ENCODE measurements at regions not wholly inside any gene's neighbourhood (a gene's known extent, or its start where the extent isn't known, plus 50 kb on each side); places are given as distances from the start of the nearest gene placed in this dataset.
A peak's percentile ranks its signal among the peaks of the same experiment; 100 is the strongest.

DNA sequence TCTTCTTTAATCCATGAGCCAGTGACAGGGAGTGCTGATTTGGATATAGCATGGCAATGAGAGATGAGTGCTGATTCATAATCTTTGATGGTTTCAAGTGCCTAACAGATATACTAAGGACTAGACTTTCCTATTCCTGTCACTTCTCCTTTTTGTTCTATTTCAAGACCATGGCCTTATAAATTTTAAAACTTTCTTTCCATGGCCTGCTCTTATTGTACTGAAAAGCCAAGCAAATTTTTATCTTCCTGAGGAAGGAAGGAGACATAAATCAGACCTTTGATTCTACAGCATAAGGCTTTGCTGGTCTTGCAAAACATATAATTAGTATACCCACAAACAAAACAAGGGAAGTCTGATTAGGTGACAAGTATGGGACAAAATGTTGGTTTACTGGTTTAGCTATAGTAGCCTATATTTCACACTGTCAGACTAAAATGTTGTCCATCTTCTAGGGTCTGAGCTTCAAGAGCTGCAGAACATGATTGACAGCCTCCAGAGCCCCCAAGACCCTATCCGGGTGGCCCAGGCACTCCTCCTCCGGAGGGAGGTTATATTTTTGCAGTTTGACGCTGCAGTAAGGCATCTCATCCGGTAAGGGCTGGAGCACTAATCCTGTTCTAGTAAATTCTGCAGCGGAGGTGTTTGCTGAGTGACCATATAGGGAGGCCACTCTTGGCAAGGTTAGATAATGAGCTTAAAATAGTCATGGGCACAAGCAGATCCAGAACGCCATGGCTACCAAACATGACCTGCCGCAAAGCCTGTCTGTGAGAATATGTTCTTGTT is 82.3 kb downstream of the CD164 start:
- WGBS, 2 donors, result 29 to 56% methylated on average over 7 of the region's 7 CpGs
- ATAC-seq (ENCODE audit: insufficient read depth, low FRiP score) (no peak), DNase-seq (peak in 2 of 3 donors; percentile 31 to 49)
- no peaks in the 10 kb centered on the region for H3K9me3 ChIP-seq (ENCODE audit: control insufficient read depth in 4 of 4, insufficient read depth in 3 of 4, low read length in 3 of 4)
- H3K27ac ChIP-seq (ENCODE audit: low read depth in 1 of 2, low read length in 1 of 2), result peak overlapping the region in 1 of 2 donors; percentile 91
- H3K36me3 ChIP-seq (ENCODE audit: control insufficient read depth in 4 of 4, insufficient read depth in 4 of 4, low read length in 4 of 4), result no peaks in the 10 kb centered on the region
- no peak overlapping the region for H3K9ac ChIP-seq (ENCODE audit: insufficient read depth in 1 of 2, low read length in 2 of 2)
- H3K4me3 ChIP-seq, result no peak overlapping the region
- H3K27me3 ChIP-seq (ENCODE audit: control insufficient read depth in 3 of 3, insufficient read depth in 3 of 3, low read length in 2 of 3), result no peaks in the 10 kb centered on the region
- H3K4me1 ChIP-seq (ENCODE audit: control insufficient read depth in 5 of 5, insufficient read depth in 5 of 5, low read length in 5 of 5), result peaks cover 0 to 40% (median 16%) of the 10 kb centered on the region in 5 donors
- TF ChIP-seq, protein P1, sequence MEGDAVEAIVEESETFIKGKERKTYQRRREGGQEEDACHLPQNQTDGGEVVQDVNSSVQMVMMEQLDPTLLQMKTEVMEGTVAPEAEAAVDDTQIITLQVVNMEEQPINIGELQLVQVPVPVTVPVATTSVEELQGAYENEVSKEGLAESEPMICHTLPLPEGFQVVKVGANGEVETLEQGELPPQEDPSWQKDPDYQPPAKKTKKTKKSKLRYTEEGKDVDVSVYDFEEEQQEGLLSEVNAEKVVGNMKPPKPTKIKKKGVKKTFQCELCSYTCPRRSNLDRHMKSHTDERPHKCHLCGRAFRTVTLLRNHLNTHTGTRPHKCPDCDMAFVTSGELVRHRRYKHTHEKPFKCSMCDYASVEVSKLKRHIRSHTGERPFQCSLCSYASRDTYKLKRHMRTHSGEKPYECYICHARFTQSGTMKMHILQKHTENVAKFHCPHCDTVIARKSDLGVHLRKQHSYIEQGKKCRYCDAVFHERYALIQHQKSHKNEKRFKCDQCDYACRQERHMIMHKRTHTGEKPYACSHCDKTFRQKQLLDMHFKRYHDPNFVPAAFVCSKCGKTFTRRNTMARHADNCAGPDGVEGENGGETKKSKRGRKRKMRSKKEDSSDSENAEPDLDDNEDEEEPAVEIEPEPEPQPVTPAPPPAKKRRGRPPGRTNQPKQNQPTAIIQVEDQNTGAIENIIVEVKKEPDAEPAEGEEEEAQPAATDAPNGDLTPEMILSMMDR (IDR thresholded peaks at IDR 0.05; ENCODE audit: control extremely low read depth, extremely low read depth), result no peak

DNA sequence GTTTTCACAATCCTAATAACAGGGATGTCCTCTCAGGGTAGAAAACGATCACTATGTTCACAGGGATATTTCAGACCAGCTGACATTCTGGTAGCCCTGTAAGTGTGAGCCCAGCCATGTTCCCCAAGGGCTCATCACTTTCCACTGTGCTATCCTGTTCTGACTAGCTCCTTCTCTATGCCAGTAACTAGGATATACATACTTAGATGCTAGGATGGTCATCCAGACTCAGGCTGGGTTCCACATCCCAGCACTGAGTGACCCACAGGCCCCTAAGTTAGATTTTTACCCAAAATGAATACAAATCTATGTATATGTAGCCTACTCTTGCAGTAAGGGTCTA is 83.0 kb downstream of the CD164 start:
- TF ChIP-seq, protein P1 (IDR thresholded peaks at IDR 0.05; ENCODE audit: control extremely low read depth, extremely low read depth), result no peak
- ATAC-seq (ENCODE audit: insufficient read depth, low FRiP score), result no peak
- no peaks in the 10 kb centered on the region for H3K9me3 ChIP-seq (ENCODE audit: control insufficient read depth in 4 of 4, insufficient read depth in 3 of 4, low read length in 3 of 4)
- H3K9ac ChIP-seq (ENCODE audit: insufficient read depth in 1 of 2, low read length in 2 of 2), result no peak overlapping the region
- 64 to 75% methylated on average over 1 of the region's 1 CpG for WGBS, 2 donors
- peak overlapping the region in 1 of 2 donors; percentile 57 for H3K27ac ChIP-seq (ENCODE audit: low read depth in 1 of 2, low read length in 1 of 2)
- no peaks in the 10 kb centered on the region for H3K27me3 ChIP-seq (ENCODE audit: control insufficient read depth in 3 of 3, insufficient read depth in 3 of 3, low read length in 2 of 3)
- no peaks in the 10 kb centered on the region for H3K36me3 ChIP-seq (ENCODE audit: control insufficient read depth in 4 of 4, insufficient read depth in 4 of 4, low read length in 4 of 4)
- H3K4me3 ChIP-seq, result no peak overlapping the region
- peaks cover 0 to 40% (median 16%) of the 10 kb centered on the region in 5 donors for H3K4me1 ChIP-seq (ENCODE audit: control insufficient read depth in 5 of 5, insufficient read depth in 5 of 5, low read length in 5 of 5)
- no peak for DNase-seq

DNA sequence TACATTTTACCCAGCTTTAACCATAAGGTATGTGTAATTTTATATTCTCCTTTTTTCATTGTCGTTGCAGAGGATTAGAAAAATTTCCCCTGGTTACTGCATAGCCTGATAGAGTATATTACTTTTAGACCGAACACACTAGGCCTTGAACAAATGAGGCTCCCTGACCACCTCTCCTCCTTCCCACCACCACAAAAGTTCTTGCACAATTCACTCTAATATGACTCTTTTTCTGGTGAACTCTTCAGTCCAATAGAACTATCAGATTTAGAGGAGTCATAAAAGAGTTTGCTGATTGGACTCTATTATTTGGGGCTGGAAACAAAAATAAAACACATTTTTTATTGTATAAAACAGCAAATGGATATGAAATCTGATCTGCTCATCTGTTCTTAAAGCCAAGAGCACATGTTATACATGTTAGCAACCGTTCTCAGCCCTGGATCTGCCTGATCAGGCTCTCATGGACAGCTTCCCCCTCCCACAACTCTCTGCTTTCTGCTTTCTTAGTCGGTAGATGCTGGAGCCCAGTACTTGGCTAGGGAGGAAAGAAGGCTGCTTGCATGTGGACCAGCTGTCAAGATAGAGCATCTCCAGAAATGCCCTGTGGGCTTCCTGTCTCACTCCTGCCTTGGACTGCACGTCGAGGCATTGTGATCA is 83.5 kb downstream of the CD164 start:
- Histone ChIP-seq H3K4me3 (no peak overlapping the region), H3K9me3 (ENCODE audit: control insufficient read depth in 4 of 4, insufficient read depth in 3 of 4, low read length in 3 of 4) (no peaks in the 10 kb centered on the region), H3K4me1 (ENCODE audit: control insufficient read depth in 5 of 5, insufficient read depth in 5 of 5, low read length in 5 of 5) (peaks cover 0 to 40% (median 14%) of the 10 kb centered on the region in 5 donors), H3K36me3 (ENCODE audit: control insufficient read depth in 4 of 4, insufficient read depth in 4 of 4, low read length in 4 of 4) (no peaks in the 10 kb centered on the region), H3K27me3 (ENCODE audit: control insufficient read depth in 3 of 3, insufficient read depth in 3 of 3, low read length in 2 of 3) (no peaks in the 10 kb centered on the region), H3K9ac (ENCODE audit: insufficient read depth in 1 of 2, low read length in 2 of 2) (no peak overlapping the region), H3K27ac (ENCODE audit: low read depth in 1 of 2, low read length in 1 of 2) (peak overlapping the region in 1 of 2 donors; percentile 57)
- no peak for DNase-seq
- no peak for ATAC-seq (ENCODE audit: insufficient read depth, low FRiP score)
- TF ChIP-seq, protein P1 (IDR thresholded peaks at IDR 0.05; ENCODE audit: control extremely low read depth, extremely low read depth), result no peak
- WGBS, 2 donors, result 46 to 66% methylated on average over 6 of the region's 6 CpGs

Data from lung (tissue), 11 donors.